NCI-H2196 (cell line): ENCODE measurements at regions not wholly inside any gene's neighbourhood (a gene's known extent, or its start where the extent isn't known, plus 50 kb on each side); places are given as distances from the start of the nearest gene placed in this dataset.
"Not testable (repeated sequence)": the region's sequence is repeated elsewhere in the genome, so short reads cannot be mapped to it uniquely, and the experiment has no call there.

Experiments
- DNase-seq: peaks from one replicate; lab custom pipeline; 2025; ENCODE audit not compliant: unreplicated experiment; lab: John Stamatoyannopoulos, UW

GRCh38 chr12:47378222-47378582 lies 298.4 kb upstream of the AMIGO2 start:
- no peak for DNase-seq

- DNase-seq = no peak
Observed at GRCh38 chr12:47377414-47378221, 297.9 kb upstream of the AMIGO2 start.

- no peak for DNase-seq
Observed at GRCh38 chr12:47376927-47377326, 297.2 kb upstream of the AMIGO2 start.

GRCh38 chr12:47373554-47374150 lies 293.9 kb upstream of the AMIGO2 start:
- no peak for DNase-seq

DNA sequence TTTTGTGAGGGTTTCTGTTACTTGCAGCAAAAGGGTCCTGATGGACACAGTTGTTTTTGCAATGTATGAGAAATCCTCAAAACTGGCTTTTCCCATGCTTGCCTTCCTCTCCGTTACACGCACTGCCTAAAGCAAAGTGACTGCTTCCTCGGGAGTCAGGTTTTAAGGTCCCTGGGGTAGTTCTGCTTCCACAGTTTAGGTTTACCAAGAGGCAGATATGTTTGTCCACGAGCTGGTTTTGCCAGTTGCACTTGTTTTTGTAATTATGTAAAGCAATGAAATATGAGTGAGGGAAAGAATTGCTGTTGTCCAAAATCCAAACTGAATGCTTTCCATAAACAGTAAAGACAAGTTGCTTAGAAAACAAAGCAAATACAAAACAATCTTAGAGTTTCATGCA lies 290.7 kb upstream of the AMIGO2 start:
- DNase-seq = no peak

- DNase-seq = no peak
Observed at GRCh38 chr12:47369085-47369484, 289.3 kb upstream of the AMIGO2 start.

GRCh38 chr12:47367912-47368537 lies 288.3 kb upstream of the AMIGO2 start:
- no peak for DNase-seq

- DNase-seq = no peak
Observed at GRCh38 chr12:47366579-47366978, 286.8 kb upstream of the AMIGO2 start.

GRCh38 chr12:47366157-47366556 lies 286.4 kb upstream of the AMIGO2 start:
- no peak for DNase-seq

GRCh38 chr12:47365443-47366076 lies 285.8 kb upstream of the AMIGO2 start:
- not testable (repeated sequence) for DNase-seq

GRCh38 chr12:47364261-47364660 lies 284.5 kb upstream of the AMIGO2 start:
- no peak for DNase-seq

GRCh38 chr12:47362126-47362705 lies 282.5 kb upstream of the AMIGO2 start:
- DNase-seq = no peak

DNA sequence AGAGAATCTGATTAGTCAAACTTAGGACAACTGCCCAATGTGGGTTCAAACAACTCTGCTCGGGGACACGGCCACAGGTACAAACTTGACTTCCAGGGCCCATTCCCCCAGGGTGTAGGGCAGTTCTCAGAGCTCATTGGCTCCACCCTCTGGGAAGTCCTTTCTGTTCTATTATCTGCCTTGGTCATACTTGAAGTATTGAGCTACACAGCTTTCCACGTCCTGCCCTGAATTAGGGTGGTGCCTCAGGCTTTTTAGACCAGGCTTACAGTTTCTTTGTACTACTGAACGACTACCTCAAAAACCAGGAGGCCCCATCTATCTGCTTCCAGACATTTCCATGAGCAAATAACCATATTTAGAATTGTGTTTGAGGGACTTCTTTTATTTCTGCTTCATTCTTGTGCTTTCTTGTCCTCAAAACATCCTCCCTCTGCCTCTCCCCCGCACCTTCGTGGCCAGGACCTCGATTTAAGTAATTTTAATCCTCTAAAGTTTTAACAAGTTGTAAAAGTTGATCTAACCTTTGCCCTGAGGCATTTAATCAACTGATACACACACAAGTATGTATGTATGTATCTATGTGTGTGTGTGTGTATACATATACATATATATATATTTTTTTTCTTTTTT lies 281.7 kb upstream of the AMIGO2 start:
- no peak for DNase-seq

GRCh38 chr12:47360771-47361388 lies 281.1 kb upstream of the AMIGO2 start:
- no peak for DNase-seq

- DNase-seq = no peak
Observed at GRCh38 chr12:47360093-47360480, 280.3 kb upstream of the AMIGO2 start.

DNA sequence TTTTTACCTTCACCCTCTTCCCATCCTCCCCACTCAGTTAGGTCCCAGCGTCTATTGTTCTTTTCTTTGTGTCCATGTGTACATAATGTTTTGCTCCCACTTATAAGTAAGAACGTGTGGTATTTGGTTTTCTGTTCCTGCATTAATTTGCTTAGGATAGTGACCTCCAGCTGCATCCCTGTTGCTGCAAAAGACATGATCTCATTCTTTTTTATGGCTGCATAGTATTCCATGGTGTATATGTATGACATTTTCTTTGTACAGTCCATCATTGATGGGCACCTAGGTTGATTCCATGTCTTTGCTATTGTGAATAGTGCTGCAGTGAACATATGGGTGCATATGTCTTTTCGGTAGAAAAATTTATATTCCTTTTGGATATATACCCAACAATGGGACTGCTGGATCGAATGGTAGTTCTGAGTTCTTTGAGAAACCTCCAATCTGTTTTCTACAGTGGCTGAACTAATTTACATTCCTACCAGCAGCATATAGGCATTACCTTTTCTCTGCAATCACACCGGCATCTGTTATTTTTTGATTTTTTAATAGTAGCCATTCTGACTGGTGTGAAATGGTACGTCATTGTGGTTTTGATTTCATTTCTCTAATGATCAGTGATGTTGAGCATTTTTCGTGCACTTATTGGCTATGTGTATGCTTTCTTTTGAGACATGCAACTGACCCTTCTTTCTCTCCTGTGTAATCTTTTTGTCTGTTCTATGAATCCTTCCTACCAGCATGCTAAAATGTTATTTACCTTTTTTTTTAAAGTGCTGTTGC lies 279.7 kb upstream of the AMIGO2 start:
- no peak for DNase-seq

- DNase-seq = not testable (repeated sequence)
Observed at GRCh38 chr12:47357006-47357405, 277.2 kb upstream of the AMIGO2 start.

- no peak for DNase-seq
Observed at GRCh38 chr12:47356129-47356700, 276.5 kb upstream of the AMIGO2 start.

- DNase-seq = no peak
Observed at GRCh38 chr12:47353508-47353907, 273.7 kb upstream of the AMIGO2 start.
